COLO668 (cell line): ENCODE measurements at regions not wholly inside any gene's neighbourhood (a gene's known extent, or its start where the extent isn't known, plus 50 kb on each side); places are given as distances from the start of the nearest gene placed in this dataset.
"Not testable (repeated sequence)": the region's sequence is repeated elsewhere in the genome, so short reads cannot be mapped to it uniquely, and the experiment has no call there.

ENCODE experiments used
- DNase-seq: peaks from one replicate; lab custom pipeline; 2025; ENCODE audit not compliant: unreplicated experiment; lab: John Stamatoyannopoulos, UW

DNA sequence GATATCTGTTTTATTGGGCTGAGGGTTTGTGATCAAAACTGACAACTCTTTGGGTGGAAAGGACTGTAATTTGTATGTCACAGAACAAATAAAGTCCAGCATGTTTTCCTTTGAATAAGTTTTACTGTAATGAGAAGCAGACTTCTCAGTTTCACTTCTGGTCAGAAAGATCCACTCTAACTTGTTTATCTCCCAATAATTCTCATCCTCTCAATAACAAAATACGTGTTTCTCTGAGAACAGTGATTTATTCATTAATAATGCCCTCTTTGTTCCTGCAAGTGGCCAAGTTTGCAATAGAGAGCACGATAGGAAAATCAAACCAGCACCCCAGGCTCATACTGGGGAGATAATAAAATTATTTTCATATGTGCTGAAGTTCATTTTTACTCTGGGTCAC lies 190.6 kb downstream of the CNTN3 start:
- no peak for DNase-seq

DNA sequence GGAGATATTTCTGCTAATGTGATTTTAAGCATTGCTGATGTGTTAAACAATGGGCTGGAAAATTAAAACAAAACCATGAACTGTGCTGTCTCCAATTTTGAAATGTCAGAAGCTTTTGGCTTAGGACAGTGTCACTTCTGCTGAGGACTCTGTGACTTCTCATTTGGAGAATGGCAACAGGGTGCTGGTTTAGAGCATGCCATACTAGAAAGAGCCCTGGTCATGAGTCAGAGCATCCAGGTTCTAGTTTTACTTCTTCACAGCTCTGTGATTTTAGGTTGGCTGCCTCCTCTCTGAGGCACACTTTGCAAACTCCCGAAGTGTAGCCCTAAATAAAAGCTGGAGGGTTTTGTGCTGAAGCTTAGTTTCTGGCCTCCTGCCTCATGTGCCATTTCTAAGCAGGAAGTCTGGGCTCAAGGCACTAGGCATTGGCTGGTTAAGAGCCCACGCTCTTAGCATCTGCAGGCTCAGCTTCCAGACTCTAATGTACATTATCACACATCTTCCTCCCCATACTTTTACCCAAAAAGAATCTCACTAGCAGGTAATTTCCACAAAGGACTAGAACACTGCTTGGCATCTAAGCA lies 193.8 kb downstream of the CNTN3 start:
- no peak for DNase-seq

DNA sequence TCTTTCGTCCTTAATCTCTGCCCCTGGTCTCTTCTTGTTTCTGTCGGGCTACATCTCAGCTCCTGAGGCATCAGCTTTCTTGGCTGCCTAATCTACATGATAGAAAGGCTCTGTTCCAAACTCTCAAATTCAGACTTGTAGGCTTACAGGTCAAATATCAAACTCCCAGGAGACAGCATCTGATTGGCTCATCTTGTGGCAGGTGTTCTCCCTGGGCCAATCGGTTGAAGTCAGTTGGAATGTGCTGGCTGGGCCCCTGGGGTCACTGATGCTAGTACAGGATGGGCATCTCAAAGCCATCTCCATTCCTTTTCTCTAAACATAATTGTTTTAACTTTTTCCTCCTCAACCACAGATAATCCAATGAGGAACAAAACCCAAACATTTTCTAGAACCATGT lies 198.7 kb downstream of the CNTN3 start:
- no peak for DNase-seq

DNA sequence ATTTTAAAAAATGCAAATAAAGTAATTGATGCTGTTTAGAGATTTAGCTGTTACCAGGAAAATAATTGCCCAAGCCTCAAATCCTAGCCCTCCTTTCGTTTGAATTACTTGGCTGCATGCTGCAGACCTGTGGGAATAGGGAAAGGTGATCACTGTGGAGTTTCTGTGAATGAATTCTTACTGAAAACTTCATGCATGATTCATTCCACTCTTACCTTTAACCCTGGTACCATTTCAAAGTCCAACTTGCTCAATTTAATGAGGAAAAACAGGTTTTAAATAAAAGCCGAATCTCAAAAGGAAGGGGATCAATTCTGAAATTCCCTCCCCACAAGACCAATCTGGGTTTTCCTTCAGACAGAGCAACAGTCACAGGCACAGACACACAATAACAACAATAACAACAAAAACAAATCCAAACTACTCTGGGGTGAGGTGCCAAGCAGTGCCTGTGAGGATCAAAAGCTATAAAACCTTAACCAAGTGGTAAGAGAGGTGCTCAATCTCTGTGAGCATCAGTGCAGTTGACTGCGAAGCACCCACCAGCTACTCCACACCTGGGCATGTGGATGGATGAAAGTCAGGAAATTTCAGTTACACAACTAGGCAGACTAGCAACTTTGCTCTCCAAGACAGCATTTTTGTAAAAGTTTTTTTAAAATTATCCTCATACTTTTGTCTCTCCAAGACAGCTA lies 200.8 kb downstream of the CNTN3 start:
- DNase-seq = no peak

DNA sequence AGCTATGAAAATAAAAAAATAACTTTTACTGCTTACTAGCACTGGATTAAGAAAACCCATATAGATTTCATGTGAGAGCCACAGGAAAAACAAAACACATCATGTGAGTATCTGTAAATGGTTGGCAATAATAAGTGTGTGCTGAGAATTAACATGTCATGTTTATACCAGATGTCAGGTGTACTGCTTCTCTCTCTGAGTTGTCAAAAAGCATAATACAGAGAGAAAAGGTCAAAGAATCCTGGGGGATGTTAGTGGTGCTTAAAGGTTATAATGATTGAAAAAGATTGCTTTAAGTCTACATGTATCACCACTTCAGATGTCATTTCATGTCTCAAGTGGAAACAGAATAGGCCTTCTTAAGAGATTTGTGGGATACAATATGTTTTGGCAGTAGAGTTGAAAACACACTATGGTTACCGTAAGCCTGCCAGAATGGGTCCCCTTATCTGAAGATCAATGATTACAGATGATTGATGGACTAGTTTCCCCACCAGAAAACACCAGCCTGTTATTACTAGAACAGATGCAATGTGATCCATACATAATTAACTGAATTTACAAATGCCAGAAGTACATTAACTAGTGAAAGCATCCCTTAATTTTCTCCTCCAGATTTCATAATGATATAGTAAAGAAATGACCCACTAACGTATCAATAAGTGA lies 204.1 kb downstream of the CNTN3 start:
- no peak for DNase-seq

DNA sequence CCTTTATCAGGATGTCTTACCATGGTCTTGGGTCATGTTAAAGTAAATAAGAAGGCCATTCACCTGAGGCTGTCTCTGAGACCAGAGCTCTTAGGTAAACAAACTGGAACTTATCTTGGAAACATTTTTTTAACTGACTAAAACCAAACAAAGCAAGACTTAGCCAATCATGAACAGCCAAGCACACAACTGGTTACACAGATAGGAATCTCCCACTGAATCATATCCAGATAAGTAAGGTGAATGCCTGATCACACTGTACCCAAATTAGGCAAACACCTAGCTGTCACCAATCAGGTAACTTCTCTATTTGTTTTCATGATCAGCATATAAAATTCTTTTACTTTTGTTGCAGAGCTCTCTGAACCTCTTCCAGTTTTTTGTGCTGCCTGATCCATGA lies 205.4 kb downstream of the CNTN3 start:
- DNase-seq = no peak

DNA sequence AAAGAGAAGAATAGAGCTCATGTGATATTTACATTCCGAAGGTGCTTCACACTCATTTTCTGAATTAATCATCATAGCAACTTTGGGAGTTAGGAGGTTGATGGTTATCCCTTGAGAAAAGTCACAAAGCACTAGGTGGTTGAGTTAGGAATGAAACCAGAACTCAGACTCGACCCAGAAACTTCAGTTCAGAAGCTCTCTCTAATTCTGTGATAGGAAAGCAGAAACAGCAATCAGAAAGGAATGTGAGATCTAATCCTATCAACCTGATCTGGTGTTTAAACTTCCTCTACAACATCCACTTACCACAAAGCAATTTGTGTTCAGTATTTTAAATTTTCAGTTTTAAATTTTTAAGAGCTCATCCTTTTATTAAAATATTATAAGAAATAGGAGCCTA lies 211.2 kb downstream of the CNTN3 start:
- no peak for DNase-seq

DNA sequence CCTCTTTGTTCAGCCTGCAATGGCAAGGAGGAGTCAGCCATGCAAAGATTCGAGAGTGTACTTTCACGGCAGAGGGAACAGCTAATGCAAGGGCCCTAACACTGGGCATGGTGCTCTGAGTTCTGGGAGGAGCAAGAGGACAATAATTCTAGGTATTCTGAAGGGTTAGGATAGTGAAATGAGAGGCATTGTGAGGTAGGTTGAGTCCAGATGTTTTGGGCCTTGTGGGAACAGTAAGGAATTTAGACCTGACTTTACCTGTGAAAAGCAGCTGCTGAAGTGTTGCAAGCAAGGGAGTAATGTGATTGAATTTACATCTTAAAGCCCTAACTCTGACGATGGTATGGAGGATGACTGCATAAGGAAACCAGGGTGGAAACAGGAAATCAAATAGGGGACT lies 211.6 kb downstream of the CNTN3 start:
- DNase-seq = no peak

DNA sequence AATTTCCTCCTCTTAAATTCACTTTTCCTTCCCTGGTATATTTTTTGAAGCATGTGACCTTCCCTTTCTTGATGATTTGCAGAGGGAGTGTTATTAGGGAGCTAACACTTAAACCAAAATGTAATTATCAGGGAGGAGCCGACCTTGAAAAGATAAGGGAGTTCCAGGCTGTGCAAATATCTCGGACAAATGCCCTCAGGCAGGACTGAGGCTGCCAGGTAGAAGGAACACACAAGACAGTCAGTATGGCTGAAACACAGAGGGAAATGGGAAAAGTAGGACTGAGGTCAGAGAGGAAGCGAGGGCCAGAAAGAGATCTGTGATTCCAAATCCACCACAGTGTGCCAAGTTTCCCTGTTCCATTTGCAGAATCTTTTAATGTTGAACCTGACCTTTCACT lies 221.0 kb downstream of the CNTN3 start:
- no peak for DNase-seq

DNA sequence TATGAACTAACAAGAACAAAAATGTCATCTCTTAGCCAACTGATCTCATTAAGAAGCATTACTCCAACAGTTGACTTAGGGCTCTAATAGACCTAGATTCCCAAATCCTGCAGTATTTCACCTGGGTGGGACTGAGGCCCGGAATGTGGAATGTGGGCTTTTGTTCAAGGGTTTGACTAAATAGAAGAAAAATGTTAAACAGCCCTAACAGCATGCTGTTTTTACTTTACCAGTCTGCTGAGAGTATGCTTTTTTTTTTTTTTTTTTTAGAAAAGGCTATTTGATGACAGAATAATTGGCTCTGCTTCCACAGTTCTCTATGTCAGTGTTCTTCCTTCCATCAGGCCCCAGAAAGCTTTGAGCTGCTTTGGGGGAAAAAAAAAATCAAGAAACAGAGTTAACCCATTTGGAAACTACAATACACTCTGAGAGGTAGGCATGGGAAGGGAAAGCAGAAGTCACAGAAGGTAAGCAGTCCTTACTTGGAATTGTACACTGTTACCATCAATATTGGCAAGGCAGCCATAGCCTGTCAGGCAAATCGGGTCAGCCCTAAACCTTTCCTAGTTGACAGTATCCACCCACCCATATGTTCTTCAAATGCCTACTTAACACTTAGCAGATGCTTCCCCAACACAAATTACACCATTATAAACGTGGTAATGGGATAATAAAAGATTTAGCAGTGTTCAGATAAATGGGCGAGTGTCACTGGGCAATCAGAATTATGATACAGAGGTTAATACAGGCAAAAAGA lies 224.2 kb downstream of the CNTN3 start:
- DNase-seq = no peak

DNA sequence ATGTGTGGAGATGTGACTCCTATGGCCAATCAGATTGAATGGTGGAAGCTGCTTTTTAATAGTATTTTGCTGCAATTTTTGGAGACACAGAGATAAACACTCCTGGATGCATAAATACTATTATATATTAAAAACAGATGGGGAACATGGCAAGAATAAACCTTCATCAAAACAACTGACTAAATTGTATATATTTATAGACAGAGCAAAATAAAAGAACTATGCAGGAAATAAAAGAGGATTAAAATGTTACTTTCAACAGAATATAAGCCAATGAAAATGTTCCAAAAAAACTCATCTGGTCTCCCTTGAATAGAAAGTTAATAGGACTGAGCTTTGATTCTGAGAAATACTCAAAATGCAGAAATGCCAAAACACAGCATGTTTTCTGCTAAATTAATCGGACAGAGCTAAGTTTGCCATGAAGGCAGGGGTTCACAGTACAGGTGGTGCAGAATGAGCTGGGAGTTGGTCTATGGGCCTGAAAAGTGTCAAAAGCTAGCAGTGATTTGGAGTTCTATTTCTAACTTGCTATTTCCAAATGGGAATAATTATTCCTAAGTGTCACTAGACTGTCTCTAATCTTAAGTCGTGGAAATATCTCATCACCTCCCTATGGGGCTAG lies 227.2 kb downstream of the CNTN3 start:
- no peak for DNase-seq

DNA sequence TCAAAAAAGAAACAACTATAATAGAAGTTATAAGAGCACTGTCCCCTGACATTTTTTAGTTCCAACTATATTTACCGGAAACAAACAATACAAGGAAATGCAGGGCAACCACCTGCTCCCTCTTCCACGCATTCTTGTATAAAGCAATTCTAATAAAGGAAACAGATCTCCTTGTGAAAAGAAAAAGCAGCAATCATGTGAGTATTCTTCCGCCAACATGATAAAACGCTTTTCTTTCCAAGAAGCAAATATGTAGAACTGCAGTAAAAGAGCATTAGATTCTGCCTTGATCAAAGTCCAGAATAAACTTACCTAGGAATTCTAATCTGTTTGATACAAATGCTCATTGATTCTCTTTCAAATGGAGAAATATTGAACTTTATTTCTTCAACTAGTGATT lies 230.3 kb downstream of the CNTN3 start:
- no peak for DNase-seq

DNA sequence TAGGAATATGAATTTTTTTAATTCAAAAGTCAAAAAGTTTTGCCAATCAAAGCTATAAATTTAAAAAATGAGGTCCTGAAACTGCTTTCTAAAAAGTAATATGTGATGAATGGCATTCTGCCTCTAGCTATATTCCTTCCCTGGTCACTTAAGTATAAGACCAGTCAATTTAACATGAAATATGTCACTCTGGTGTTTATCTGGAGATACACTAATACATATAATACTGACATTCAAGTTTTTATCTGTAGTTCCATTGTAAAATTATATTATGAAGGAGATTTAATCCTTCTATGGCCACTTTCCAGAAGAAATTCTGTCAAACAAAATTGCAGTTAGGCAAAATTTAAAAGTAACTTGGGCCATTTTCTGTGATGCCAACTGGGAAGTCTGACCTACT lies 236.8 kb downstream of the CNTN3 start:
- no peak for DNase-seq

DNA sequence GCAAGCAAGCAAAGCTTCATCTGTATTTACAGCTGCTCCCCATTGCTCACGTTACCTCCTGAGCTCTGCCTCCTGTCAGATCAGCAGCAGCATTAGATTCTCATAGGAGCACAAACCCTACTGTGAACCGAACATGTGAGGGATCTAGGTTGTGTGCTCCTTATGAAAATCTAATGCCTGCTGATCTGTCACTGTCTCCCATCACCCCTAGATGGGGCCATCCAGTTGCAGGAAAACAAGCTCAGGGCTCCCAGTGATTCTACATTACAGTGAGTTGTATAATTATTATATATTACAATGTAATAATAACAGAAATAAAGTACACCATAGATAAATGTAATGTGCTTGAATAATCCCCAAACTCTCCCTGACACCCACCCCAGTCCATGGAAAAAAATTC lies 238.1 kb downstream of the CNTN3 start:
- not testable (repeated sequence) for DNase-seq

DNA sequence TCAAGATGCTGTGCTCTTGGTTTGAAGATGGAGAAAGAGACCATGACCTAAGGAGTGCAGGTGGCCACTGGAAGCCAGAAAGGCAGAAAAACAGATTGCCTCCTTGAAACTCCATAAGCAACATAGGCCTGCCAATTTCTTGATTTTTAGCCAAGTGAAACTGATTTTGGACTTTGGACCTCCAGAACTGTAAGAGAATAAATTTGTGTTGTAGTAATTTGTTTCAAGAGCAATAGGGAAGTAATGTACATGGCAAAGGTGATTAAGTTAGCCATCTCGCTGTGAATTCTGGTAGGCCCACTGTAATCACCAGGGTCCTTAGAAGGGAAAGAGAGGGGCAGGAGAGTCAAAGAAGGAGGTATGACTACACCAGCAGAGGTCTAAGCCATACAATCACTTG lies 238.8 kb downstream of the CNTN3 start:
- no peak for DNase-seq

DNA sequence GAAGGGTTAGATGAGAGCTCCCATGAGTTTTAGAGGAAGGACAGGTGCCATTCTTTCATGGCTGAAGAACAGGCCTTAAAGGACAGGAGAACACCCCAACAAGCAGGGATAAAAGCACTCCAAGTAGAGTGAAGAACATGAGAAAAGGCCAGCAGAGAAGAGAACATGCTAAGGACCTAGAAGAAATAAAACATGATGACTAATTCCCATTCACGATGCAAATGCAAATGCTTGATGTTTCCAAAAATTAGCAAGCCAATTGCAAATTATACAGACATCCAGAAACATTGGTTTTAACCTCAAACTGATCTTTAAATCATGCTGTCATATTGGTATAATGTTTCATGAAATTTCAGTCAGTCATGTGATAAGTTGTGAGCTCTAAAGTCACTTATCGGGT lies 241.7 kb downstream of the CNTN3 start:
- DNase-seq = no peak

DNA sequence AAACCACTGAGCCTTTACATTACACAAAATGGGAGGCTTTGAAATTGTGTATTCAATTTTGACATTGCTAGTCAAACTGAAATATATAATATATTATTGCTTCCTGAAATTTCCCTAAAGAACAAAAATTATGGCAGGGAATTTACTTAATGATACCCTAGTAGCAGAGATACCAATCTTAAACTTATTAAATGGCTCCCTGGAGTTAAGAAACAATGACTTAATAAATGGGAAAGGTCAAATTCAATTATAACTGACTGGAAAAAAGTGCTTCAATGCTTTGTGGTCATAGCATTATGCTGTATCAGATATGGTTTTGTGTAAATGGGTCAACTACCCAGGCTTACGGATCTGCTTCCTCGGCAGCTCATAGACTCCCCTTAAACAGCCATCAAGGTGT lies 244.1 kb downstream of the CNTN3 start:
- DNase-seq = no peak

DNA sequence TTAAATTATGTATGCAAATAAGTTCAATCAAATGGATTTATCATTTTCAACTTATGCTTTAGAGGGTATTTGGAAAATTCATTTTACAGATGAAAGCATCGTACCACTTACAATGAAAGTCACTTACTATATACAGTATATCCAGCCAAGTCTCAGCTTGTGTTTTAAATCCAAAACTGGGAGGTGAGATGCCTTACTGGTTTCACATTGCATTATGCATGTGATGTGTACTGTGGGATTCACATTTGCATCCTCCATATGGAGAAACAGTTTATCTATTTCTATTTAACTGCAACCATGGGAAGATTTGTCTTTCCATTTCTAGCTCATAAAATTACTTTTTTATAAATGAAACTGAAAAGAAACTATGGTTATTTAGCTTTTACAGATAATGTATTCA lies 248.1 kb downstream of the CNTN3 start:
- no peak for DNase-seq

DNA sequence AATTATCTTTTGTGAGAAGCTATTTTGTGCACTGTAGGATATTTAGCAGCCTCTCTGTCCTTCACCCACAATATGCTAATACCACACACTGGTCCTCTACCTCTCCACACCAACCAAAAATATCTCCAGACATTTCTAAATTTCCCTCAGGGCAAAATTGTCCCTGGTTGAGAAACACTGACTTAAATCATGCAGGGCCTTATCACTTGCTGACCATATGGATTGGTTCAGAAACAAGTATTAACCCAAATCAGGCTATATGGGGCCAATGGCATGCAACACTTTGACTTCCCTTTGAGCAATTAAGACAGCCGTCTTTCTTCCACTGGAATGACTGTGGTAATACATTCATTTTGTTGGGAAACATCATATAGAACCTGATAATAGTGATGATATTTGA lies 251.1 kb downstream of the CNTN3 start:
- DNase-seq = no peak

DNA sequence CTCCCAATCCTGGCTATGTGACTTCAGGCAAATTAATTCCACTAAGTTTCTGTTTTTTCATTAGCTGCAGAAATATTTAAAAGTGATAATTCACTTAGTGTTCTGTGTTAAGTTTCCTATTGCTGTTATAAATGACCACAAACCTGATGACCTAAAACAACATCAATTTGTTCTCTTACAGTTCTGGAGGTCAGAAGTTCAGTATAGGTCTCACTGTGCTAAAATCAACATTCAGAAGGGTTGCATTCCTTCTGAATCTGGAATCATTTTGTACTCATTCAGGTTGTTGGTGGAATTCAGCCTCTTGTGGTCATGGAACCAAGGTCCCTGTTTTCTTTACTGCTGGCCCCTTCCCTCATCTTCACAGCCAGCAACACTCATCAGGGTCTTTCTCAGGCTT lies 254.1 kb downstream of the CNTN3 start:
- DNase-seq = no peak

DNA sequence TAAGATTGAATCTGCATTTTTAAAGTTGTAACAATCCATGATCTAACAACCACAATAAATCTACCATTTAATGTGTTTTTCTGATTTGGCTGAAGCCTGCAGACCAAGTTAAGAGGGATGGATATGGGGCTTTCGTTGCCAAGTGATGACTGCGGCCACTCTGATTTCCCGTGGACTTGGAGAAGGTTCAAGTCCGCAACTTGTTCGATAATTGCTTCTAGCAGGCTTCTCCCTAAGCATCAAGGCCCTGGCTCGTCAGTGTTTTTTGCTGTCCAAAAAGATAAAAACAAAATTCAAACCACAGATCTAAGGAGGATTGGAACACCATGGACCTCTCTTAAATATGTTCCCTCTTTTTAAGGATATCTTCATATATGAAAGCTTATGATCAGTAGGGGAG lies 256.6 kb downstream of the CNTN3 start:
- DNase-seq = no peak

DNA sequence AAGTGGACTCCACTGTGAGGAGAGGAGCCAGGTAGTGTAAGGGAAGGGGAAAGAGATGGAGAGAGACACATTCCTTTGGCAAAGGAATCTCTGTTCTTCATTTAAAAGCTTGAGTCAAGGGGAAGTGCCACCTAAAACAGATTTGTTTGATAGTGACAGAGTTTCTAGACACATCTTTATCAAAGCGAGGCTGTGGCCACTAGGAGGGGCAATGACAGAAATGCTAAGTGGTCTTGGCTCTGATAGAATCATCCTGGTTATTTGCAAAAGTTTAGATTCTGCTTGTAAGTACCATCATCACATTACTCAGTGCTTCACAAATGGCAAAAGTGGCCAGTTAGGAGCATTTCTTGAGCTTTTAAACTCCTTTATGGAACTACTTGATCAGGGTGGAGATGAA lies 261.4 kb downstream of the CNTN3 start:
- DNase-seq = no peak
